Activated B cell treated with CpG ODN at 0.5 μM for 24 hours (primary cell): ENCODE measurements at regions not wholly inside any gene's neighbourhood (a gene's known extent, or its start where the extent isn't known, plus 50 kb on each side); places are given as distances from the start of the nearest gene placed in this dataset.

Experiments
- ATAC-seq: fragments of 200-7000 bp; cut with Tn5 transposase; one replicate; pipeline ENCODE4 v1.10.0; 2021; ENCODE audit warnings: low read depth, mild to moderate bottlenecking, moderate library complexity
- CTCF ChIA-PET: fragments of 350-600 bp; sonication (Branson Sonifier 250); formaldehyde crosslinking; loops from one replicate; lab custom pipeline; 2021; ENCODE audit warnings: antibody characterized with exemption; lab: Charles Lee
- POLR2A ChIA-PET: fragments of 350-600 bp; sonication (Branson Sonifier 250); formaldehyde crosslinking; loops from one replicate; lab custom pipeline; 2021; ENCODE audit warnings: antibody characterized with exemption; lab: Charles Lee
- DNase-seq: peaks from one replicate; pipeline ENCODE4 v3.0.0; 2022
- H3K27ac Mint-ChIP-seq: one replicate; pipeline ENCODE4 v1.8.0; 2020; ENCODE audit warnings: mixed read lengths
- H3K27me3 Mint-ChIP-seq: one replicate; pipeline ENCODE4 v1.8.0; 2021; ENCODE audit warnings: mixed read lengths
- H3K36me3 Mint-ChIP-seq: one replicate; pipeline ENCODE4 v1.8.0; 2021; ENCODE audit warnings: low read depth, mixed read lengths
- H3K4me1 Mint-ChIP-seq: one replicate; pipeline ENCODE4 v1.8.0; 2021; ENCODE audit warnings: mixed read lengths
- H3K4me3 Mint-ChIP-seq: one replicate; pipeline ENCODE4 v1.8.0; 2020; ENCODE audit warnings: mild to moderate bottlenecking, mixed read lengths
- H3K9me3 Mint-ChIP-seq: one replicate; pipeline ENCODE4 v1.8.0; 2020; ENCODE audit warnings: mixed read lengths
- intact Hi-C: fragments of 100-400 bp; cut with micrococcal nuclease; formaldehyde crosslinking; loops from one replicate; pipeline ENCODE4 v1.15.1; 2024
- TF ChIP-seq, protein P1 (sequence below): fragments of 200-600 bp; IDR thresholded peaks from one replicate; pipeline ENCODE4 v1.8.0; 2022; ENCODE audit warnings: antibody characterized with exemption, mild to moderate bottlenecking

GRCh38 chr3:182382112-182382857, 411.0 kb upstream of the ATP11B start:
- intact Hi-C loops = no loop called here
- Mint-ChIP-seq H3K4me3 (no peak overlapping the region), H3K4me1 (no peaks in the 10 kb centered on the region), H3K9me3 (no peaks in the 10 kb centered on the region), H3K27me3 (no peaks in the 10 kb centered on the region), H3K36me3 (no peaks in the 10 kb centered on the region), H3K27ac (no peak overlapping the region)
- TF ChIP-seq, protein P1, sequence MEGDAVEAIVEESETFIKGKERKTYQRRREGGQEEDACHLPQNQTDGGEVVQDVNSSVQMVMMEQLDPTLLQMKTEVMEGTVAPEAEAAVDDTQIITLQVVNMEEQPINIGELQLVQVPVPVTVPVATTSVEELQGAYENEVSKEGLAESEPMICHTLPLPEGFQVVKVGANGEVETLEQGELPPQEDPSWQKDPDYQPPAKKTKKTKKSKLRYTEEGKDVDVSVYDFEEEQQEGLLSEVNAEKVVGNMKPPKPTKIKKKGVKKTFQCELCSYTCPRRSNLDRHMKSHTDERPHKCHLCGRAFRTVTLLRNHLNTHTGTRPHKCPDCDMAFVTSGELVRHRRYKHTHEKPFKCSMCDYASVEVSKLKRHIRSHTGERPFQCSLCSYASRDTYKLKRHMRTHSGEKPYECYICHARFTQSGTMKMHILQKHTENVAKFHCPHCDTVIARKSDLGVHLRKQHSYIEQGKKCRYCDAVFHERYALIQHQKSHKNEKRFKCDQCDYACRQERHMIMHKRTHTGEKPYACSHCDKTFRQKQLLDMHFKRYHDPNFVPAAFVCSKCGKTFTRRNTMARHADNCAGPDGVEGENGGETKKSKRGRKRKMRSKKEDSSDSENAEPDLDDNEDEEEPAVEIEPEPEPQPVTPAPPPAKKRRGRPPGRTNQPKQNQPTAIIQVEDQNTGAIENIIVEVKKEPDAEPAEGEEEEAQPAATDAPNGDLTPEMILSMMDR = no peak
- ChIA-PET POLR2A (no interaction called here), CTCF (no interaction called here)
- no peak for DNase-seq
- ATAC-seq = no peak

DNA sequence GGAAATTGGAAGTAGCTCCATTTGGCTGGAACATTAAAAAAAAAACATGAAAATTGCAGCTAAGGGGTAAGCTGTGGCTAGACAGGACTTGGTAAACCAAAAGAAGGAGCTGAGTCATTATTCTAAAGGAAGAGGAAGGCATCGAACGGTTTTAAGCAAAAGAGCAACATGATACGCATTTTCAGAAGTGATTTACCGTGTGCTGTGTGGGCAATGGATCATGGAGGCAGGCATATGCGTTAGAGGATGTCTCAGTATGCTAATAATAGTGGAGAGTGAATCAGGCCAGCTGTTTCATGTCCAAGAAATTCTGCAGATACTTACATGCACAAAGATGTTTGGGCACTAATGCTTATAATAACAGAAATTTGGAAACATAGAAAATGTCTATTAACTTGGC, 409.1 kb upstream of the ATP11B start:
- TF ChIP-seq, protein P1 = no peak
- intact Hi-C loops = no loop called here
- POLR2A ChIA-PET = no interaction called here
- Mint-ChIP-seq H3K27ac (no peak overlapping the region), H3K4me3 (no peak overlapping the region), H3K4me1 (no peaks in the 10 kb centered on the region), H3K9me3 (no peaks in the 10 kb centered on the region), H3K36me3 (no peaks in the 10 kb centered on the region), H3K27me3 (no peaks in the 10 kb centered on the region)
- no peak for ATAC-seq
- no peak for DNase-seq
- CTCF ChIA-PET = no interaction called here

- no peaks in the 10 kb centered on the region for H3K27me3 Mint-ChIP-seq
- CTCF ChIA-PET = no interaction called here
Observed at GRCh38 chr3:182385356-182385755, 407.9 kb upstream of the ATP11B start.

DNA sequence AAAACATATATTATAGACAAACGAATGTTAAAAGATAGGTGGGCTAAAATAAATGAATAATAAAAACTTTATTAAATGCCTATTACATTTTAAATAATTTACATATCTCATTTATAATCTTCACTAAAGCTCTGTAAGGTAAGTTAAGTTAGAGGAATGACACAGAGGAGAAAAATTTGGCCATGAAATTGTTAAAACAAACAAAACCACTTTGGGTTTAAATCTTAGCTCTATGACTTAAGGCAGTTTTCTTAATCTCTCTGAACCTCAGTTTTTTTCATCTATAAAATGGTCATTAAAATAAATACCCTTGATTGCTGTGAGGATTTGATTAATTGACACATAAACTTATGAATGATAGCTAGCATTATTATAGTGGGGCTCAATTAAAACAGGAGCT, 404.8 kb upstream of the ATP11B start:
- ATAC-seq (no peak), DNase-seq (no peak)
- TF ChIP-seq, protein P1 = no peak
- H3K27me3 Mint-ChIP-seq = peaks cover 2% of the 10 kb centered on the region
- H3K27ac Mint-ChIP-seq = no peak overlapping the region
- H3K4me3 Mint-ChIP-seq = no peak overlapping the region
- CTCF ChIA-PET = no interaction called here
- H3K4me1 Mint-ChIP-seq = no peaks in the 10 kb centered on the region
- POLR2A ChIA-PET = no interaction called here
- no peaks in the 10 kb centered on the region for H3K9me3 Mint-ChIP-seq
- H3K36me3 Mint-ChIP-seq = no peaks in the 10 kb centered on the region
- intact Hi-C loops = no loop called here

More at GRCh38 chr3:182385356-182385755, 407.9 kb upstream of the ATP11B start:
- Mint-ChIP-seq H3K27ac (no peak overlapping the region), H3K9me3 (no peaks in the 10 kb centered on the region), H3K36me3 (no peaks in the 10 kb centered on the region), H3K4me3 (no peak overlapping the region), H3K4me1 (no peaks in the 10 kb centered on the region)
- DNase-seq (no peak), ATAC-seq (no peak)
- TF ChIP-seq, protein P1 = no peak
- intact Hi-C loops = no loop called here
- POLR2A ChIA-PET = no interaction called here

DNA sequence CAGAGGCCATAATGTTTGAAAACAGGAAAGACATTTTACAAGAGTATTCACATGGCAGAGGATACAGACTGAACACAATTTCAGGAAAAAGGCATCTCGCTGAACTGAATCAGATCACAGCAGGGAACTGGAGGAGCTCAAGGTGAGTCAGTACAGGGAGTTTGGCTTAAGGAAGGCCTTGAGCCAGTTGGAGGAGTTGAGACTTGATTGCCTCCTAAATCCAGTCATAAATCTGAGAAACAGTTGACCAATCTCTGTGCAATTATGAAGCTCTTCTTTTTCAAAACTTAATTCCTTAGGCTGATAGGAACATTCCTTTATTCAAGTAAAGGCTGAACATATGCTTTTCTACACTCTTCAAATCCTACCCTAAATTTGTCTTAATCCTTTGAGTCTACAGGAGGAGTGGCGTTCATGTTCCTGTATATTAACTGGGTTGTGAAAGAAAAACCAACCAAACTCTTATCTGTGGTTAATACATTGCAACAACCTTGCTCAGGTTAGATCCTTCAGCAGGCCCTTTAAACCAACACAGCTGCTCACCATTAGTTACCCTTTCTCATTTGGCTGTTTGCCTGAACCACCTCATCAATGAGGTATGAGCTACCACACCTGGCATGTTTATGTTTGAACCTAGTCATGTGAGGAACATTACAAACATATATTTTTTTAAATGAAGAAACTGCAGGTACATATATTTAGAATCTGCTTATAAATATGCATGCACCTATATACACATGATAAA, 404.1 kb upstream of the ATP11B start:
- ATAC-seq = no peak
- H3K9me3 Mint-ChIP-seq = no peaks in the 10 kb centered on the region
- no peaks in the 10 kb centered on the region for H3K36me3 Mint-ChIP-seq
- POLR2A ChIA-PET = no interaction called here
- no peaks in the 10 kb centered on the region for H3K4me1 Mint-ChIP-seq
- intact Hi-C loops = no loop called here
- no peak for DNase-seq
- peaks cover 2% of the 10 kb centered on the region for H3K27me3 Mint-ChIP-seq
- H3K4me3 Mint-ChIP-seq = no peak overlapping the region
- no peak overlapping the region for H3K27ac Mint-ChIP-seq
- CTCF ChIA-PET = no interaction called here
- TF ChIP-seq, protein P1 = no peak
